ENCODE measurements at regions not wholly inside any gene's neighbourhood (a gene's known extent, or its start where the extent isn't known, plus 50 kb on each side); places are given as distances from the start of the nearest gene placed in this dataset.

- no peak for TF ChIP-seq CTCF (conservative IDR thresholded peaks at IDR 0.05)
- Mint-ChIP-seq H3K4me1 (peaks cover 6% of the 10 kb centered on the region), H3K27me3 (ENCODE audit: insufficient read depth) (peaks cover 25% of the 10 kb centered on the region), H3K9me3 (no peaks in the 10 kb centered on the region), H3K36me3 (ENCODE audit: low read depth) (no peaks in the 10 kb centered on the region), H3K27ac (no peak overlapping the region), H3K4me3 (no peak overlapping the region)
- H3K4me1 ChIP-seq (ENCODE audit: control insufficient read depth, insufficient read depth, low read length) = no peaks in the 10 kb centered on the region
- no peak overlapping the region for H3K27ac ChIP-seq (ENCODE audit: low read depth, low read length)
- H3K9ac ChIP-seq (ENCODE audit: extremely low read depth, low read length, poor library complexity, severe bottlenecking) = no peak overlapping the region
- no peaks in the 10 kb centered on the region for H3K9me3 ChIP-seq (ENCODE audit: control insufficient read depth, low read length)
- peaks cover 20% of the 10 kb centered on the region for H3K27me3 ChIP-seq (ENCODE audit: control insufficient read depth, insufficient read depth, low read length, poor library complexity, severe bottlenecking)
- H3K36me3 ChIP-seq (ENCODE audit: control insufficient read depth, insufficient read depth, low read length) = no peaks in the 10 kb centered on the region
- DNase-seq = peak; percentile 12
- no peak overlapping the region for H3K4me3 ChIP-seq (ENCODE audit: low read length)
- WGBS, 2 experiments (ENCODE audit: insufficient coverage in 1 of 2, insufficient read length in 1 of 2) = 88 to 100% methylated on average over 4 of the region's 4 CpGs
These were observed 89.4 kb upstream of the SIRPA start for GRCh38 chr20:1805816-1806215.

- Mint-ChIP-seq H3K27me3 (ENCODE audit: insufficient read depth) (peaks cover 25% of the 10 kb centered on the region), H3K4me1 (peaks cover 3% of the 10 kb centered on the region), H3K4me3 (no peak overlapping the region)
These were observed 90.0 kb upstream of the SIRPA start for GRCh38 chr20:1805161-1805581.

GRCh38 chr20:1804554-1804956 is 90.7 kb upstream of the SIRPA start:
- Mint-ChIP-seq H3K27ac (no peak overlapping the region), H3K27me3 (ENCODE audit: insufficient read depth) (peaks cover 22% of the 10 kb centered on the region), H3K4me1 (no peaks in the 10 kb centered on the region), H3K4me3 (no peak overlapping the region), H3K9me3 (no peaks in the 10 kb centered on the region), H3K36me3 (ENCODE audit: low read depth) (no peaks in the 10 kb centered on the region)
- H3K36me3 ChIP-seq (ENCODE audit: control insufficient read depth, insufficient read depth, low read length) = no peaks in the 10 kb centered on the region
- 92 to 100% methylated on average over 2 to 4 of the region's 4 CpGs for WGBS, 2 experiments (ENCODE audit: insufficient coverage in 1 of 2, insufficient read length in 1 of 2)
- H3K27ac ChIP-seq (ENCODE audit: low read depth, low read length) = no peak overlapping the region
- DNase-seq = peak; percentile 44
- TF ChIP-seq CTCF (conservative IDR thresholded peaks at IDR 0.05) = no peak
- H3K9me3 ChIP-seq (ENCODE audit: control insufficient read depth, low read length) = no peaks in the 10 kb centered on the region
- H3K27me3 ChIP-seq (ENCODE audit: control insufficient read depth, insufficient read depth, low read length, poor library complexity, severe bottlenecking) = peaks cover 20% of the 10 kb centered on the region
- no peaks in the 10 kb centered on the region for H3K4me1 ChIP-seq (ENCODE audit: control insufficient read depth, insufficient read depth, low read length)
- H3K4me3 ChIP-seq (ENCODE audit: low read length) = no peak overlapping the region
- H3K9ac ChIP-seq (ENCODE audit: extremely low read depth, low read length, poor library complexity, severe bottlenecking) = no peak overlapping the region

More at GRCh38 chr20:1805161-1805581, 90.0 kb upstream of the SIRPA start:
- peak; percentile 58 for DNase-seq
- Histone ChIP-seq H3K9ac (ENCODE audit: extremely low read depth, low read length, poor library complexity, severe bottlenecking) (no peak overlapping the region), H3K36me3 (ENCODE audit: control insufficient read depth, insufficient read depth, low read length) (no peaks in the 10 kb centered on the region), H3K4me1 (ENCODE audit: control insufficient read depth, insufficient read depth, low read length) (no peaks in the 10 kb centered on the region), H3K4me3 (ENCODE audit: low read length) (no peak overlapping the region), H3K27me3 (ENCODE audit: control insufficient read depth, insufficient read depth, low read length, poor library complexity, severe bottlenecking) (peaks cover 20% of the 10 kb centered on the region), H3K27ac (ENCODE audit: low read depth, low read length) (no peak overlapping the region), H3K9me3 (ENCODE audit: control insufficient read depth, low read length) (no peaks in the 10 kb centered on the region)
- Mint-ChIP-seq H3K36me3 (ENCODE audit: low read depth) (no peaks in the 10 kb centered on the region), H3K27ac (no peak overlapping the region), H3K9me3 (no peaks in the 10 kb centered on the region)
- TF ChIP-seq CTCF (conservative IDR thresholded peaks at IDR 0.05) = no peak
- 89 to 100% methylated on average over 2 to 4 of the region's 4 CpGs for WGBS, 2 experiments (ENCODE audit: insufficient coverage in 1 of 2, insufficient read length in 1 of 2)
